GM23338 (cell line): ENCODE measurements at regions not wholly inside any gene's neighbourhood (a gene's known extent, or its start where the extent isn't known, plus 50 kb on each side); places are given as distances from the start of the nearest gene placed in this dataset.
"Not testable (repeated sequence)": the region's sequence is repeated elsewhere in the genome, so short reads cannot be mapped to it uniquely, and the experiment has no call there.

Experiments
- ATAC-seq: fragments of 200-7000 bp; cut with Tn5 transposase; 3 replicates; pipeline ENCODE4 v1.9.1; 2020
- DNase-seq: peaks from one replicate; pipeline ENCODE4 v3.0.0-alpha.2; 2015; ENCODE audit warnings: low spot score
- H2AFZ ChIP-seq: fragments of 200-600 bp; sonication (generic); 2 replicates; pipeline ENCODE4 v1.8.0; 2016; ENCODE audit warnings: antibody characterized with exemption, mild to moderate bottlenecking, moderate library complexity
- H3F3A ChIP-seq: fragments of 200-600 bp; sonication (generic); replicated peaks from 2 replicates; pipeline ENCODE4 v1.8.0; 2017; ENCODE audit warnings: antibody characterized with exemption, mixed run types, low read depth
- H3K27ac ChIP-seq: fragments of 200-600 bp; sonication (generic); 2 replicates; pipeline ENCODE4 v1.6.1; 2016; ENCODE audit warnings: low read depth
- H3K27me3 ChIP-seq: fragments of 200-600 bp; sonication (generic); 2 replicates; pipeline ENCODE4 v1.8.0; 2016; ENCODE audit warnings: mild to moderate bottlenecking, mixed run types, moderate library complexity; ENCODE audit not compliant: insufficient read depth
- H3K36me3 ChIP-seq: fragments of 200-600 bp; sonication (generic); 2 replicates; pipeline ENCODE4 v1.8.0; 2016; ENCODE audit warnings: mild to moderate bottlenecking; ENCODE audit not compliant: insufficient read depth
- H3K4me1 ChIP-seq: fragments of 200-600 bp; sonication (generic); 2 replicates; pipeline ENCODE4 v1.8.0; 2016; ENCODE audit warnings: mild to moderate bottlenecking, moderate library complexity; ENCODE audit not compliant: insufficient read depth
- H3K4me2 ChIP-seq: fragments of 200-600 bp; sonication (generic); 2 replicates; pipeline ENCODE4 v1.7.1; 2017; ENCODE audit warnings: mixed run types
- H3K4me3 ChIP-seq: fragments of 200-600 bp; sonication (generic); 2 replicates; pipeline ENCODE4 v1.6.1; 2016; ENCODE audit warnings: mixed run types
- H3K79me2 ChIP-seq: fragments of 200-600 bp; sonication (generic); replicated peaks from 2 replicates; pipeline ENCODE4 v1.8.0; 2017; ENCODE audit warnings: mild to moderate bottlenecking; ENCODE audit not compliant: insufficient read depth
- H3K9me2 ChIP-seq: fragments of 200-600 bp; sonication (generic); 2 replicates; pipeline ENCODE4 v1.8.0; 2017; ENCODE audit not compliant: insufficient read depth
- H4K20me1 ChIP-seq: fragments of 200-600 bp; sonication (generic); replicated peaks from 2 replicates; pipeline ENCODE4 v1.8.0; 2017; ENCODE audit warnings: mild to moderate bottlenecking; ENCODE audit not compliant: insufficient read depth
- H3K27ac Mint-ChIP-seq: 2 replicates; pipeline ENCODE4 v1.8.0; 2020; ENCODE audit warnings: inconsistent platforms, mild to moderate bottlenecking, moderate library complexity, mixed read lengths
- H3K27me3 Mint-ChIP-seq: 3 replicates; pipeline ENCODE4 v1.8.0; 2022; ENCODE audit warnings: low read depth, mild to moderate bottlenecking, moderate library complexity, mixed read lengths, inconsistent platforms; ENCODE audit not compliant: insufficient read depth, poor library complexity
- H3K36me3 Mint-ChIP-seq: 3 replicates; pipeline ENCODE4 v1.8.0; 2021; ENCODE audit warnings: low read depth, mild to moderate bottlenecking, inconsistent platforms, moderate library complexity, mixed read lengths
- H3K4me1 Mint-ChIP-seq: 3 replicates; pipeline ENCODE4 v1.8.0; 2020; ENCODE audit warnings: mild to moderate bottlenecking, inconsistent platforms, mixed read lengths
- H3K4me3 Mint-ChIP-seq: 3 replicates; pipeline ENCODE4 v1.8.0; 2021; ENCODE audit warnings: moderate library complexity, mild to moderate bottlenecking, inconsistent platforms, mixed read lengths
- H3K9me3 Mint-ChIP-seq: 3 replicates; pipeline ENCODE4 v1.8.0; 2020; ENCODE audit warnings: moderate library complexity, mild to moderate bottlenecking, inconsistent platforms, mixed read lengths
- CREB1 ChIP-seq: fragments of 250-450 bp; sonication (Bioruptor Pico); IDR thresholded peaks from 2 replicates; pipeline ENCODE4 v1.5.0; 2020; ENCODE audit warnings: low read depth, mild to moderate bottlenecking, moderate library complexity
- JUNB ChIP-seq: IDR thresholded peaks from one replicate; pipeline ENCODE4 v1.6.1; 2016; ENCODE audit warnings: antibody characterized with exemption; ENCODE audit not compliant: unreplicated experiment
- POLR2AphosphoS5 ChIP-seq: IDR thresholded peaks from 2 replicates; pipeline ENCODE4 v1.6.1; 2016; ENCODE audit warnings: antibody characterized with exemption, low read depth
- REST ChIP-seq: IDR thresholded peaks from one replicate; pipeline ENCODE4 v1.6.1; 2018; ENCODE audit warnings: antibody characterized with exemption; ENCODE audit not compliant: unreplicated experiment
- ZNF114 ChIP-seq: fragments of 250-450 bp; sonication (Bioruptor Pico); IDR thresholded peaks from 2 replicates; pipeline ENCODE4 v1.5.0; 2020; ENCODE audit warnings: mild to moderate bottlenecking, moderate library complexity
- ZNF462 ChIP-seq: fragments of 250-450 bp; sonication (Bioruptor Pico); IDR thresholded peaks from 2 replicates; pipeline ENCODE4 v1.5.0; 2020; ENCODE audit warnings: mild to moderate bottlenecking, moderate library complexity

GRCh38 chr22:23478175-23478574 is 101.9 kb downstream of the IGLL1 start (continued):
- no peak for TF ChIP-seq ZNF462 (CRISPR knock-in tag)
- TF ChIP-seq ZNF114 (CRISPR knock-in tag) = no peak
- no peak for TF ChIP-seq POLR2AphosphoS5
- no peak for TF ChIP-seq CREB1 (CRISPR knock-in tag)
- TF ChIP-seq JUNB = no peak
- TF ChIP-seq REST = no peak

- H2AFZ ChIP-seq, H3K9me3 Mint-ChIP-seq, H4K20me1 ChIP-seq, H3K4me1 ChIP-seq, H3K9me2 ChIP-seq, DNase-seq, H3K4me1 Mint-ChIP-seq, H3K4me3 ChIP-seq, H3K36me3 Mint-ChIP-seq, H3K27ac ChIP-seq, H3F3A ChIP-seq, H3K36me3 ChIP-seq, H3K79me2 ChIP-seq, H3K4me3 Mint-ChIP-seq, ATAC-seq, H3K27me3 ChIP-seq, H3K27ac Mint-ChIP-seq, H3K27me3 Mint-ChIP-seq, H3K4me2 ChIP-seq: not testable (repeated sequence)
Measured at GRCh38 chr22:23474531-23474930, 105.6 kb downstream of the IGLL1 start.
